ENCODE measurements at regions not wholly inside any gene's neighbourhood (a gene's known extent, or its start where the extent isn't known, plus 50 kb on each side); places are given as distances from the start of the nearest gene placed in this dataset.
A peak's percentile ranks its signal among the peaks of the same experiment; 100 is the strongest.
"Not testable (repeated sequence)": the region's sequence is repeated elsewhere in the genome, so short reads cannot be mapped to it uniquely, and the experiment has no call there.

DNA sequence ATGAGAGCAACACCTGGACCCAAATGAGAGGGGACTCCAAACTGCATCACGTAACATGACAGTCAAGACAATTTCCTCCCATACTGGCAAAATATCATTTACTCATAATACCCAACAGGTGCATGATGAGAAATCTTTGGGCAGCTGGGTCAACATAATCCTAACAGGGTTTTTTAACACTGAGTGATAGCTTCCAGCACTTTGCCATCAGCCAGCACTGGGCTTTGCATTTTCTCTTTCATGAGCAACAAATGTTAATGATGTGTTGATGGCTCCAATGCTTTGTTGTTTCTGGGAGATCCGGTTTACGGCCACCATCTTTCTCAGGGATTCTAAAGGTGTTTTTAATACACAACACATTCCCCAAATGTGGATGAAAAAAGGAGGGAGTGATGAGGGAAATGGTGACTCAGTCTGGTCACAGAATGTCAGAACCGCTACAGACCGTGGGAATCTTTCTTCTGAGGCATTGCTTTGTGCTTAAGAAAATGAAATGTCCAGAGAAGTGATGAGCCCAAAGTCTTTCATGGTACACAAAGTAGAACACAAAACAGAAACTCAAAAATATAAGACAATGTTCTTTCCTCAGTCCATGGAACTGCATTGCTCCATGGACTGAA lies 705.7 kb upstream of the IGFBP3 start:
- DNase-seq (ENCODE audit: low read depth) = peak; percentile 69

DNA sequence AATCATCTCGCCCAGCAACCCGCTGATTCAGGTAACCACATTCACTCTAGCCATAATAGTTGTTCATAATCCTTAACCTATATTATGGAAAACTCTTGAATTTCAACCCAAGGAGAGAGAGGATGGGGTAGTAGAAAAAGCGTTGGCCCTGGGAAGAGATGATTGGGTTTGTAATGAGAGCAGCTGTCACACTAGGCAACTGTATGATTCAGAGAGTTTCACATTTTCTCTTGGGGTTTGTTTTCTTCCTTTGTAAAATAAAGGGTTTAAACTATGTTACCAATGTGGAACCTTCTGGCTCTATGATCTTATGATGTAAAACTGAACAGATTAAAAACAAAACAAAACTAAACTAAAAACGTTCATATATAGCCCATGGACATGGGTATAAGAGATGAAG lies 705.2 kb upstream of the IGFBP3 start:
- DNase-seq (ENCODE audit: low read depth) = no peak

DNA sequence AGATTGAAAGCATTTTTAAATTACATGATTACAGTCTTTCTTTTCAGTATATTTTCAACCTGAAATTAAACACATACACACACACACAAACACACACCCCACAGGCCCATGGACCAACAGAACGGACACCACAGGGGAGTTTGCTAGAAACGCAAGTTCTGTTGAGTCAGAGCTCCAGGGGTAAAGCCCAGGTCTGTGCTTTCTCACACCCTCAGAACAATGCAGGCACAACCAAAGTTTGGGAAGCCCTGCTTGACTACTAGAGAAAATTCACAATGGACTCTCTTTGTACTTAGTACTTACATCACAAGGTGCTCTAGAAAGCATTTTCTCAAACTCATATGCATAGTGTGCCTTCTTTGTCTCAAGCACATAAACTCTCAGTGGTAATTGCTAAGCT lies 704.0 kb upstream of the IGFBP3 start:
- no peak for DNase-seq (ENCODE audit: low read depth)

DNA sequence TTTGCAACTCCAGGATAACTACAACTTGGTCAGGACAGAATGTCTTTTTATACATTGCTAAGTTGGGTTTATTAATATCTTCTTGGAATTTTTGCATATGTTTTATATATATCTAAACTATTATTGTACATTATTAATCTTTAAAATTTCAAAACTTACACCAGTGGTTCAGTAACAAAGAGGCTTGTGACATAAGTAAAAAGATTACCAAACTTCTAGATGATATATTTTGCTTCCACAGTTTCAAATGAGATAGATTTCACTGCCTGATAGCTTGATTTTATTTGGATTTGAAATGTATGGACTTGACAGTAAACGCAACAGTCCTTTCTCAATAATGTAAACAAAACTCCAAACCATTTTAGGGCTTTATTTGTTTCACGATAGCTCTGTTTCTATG lies 701.2 kb upstream of the IGFBP3 start:
- DNase-seq (ENCODE audit: low read depth) = no peak

DNA sequence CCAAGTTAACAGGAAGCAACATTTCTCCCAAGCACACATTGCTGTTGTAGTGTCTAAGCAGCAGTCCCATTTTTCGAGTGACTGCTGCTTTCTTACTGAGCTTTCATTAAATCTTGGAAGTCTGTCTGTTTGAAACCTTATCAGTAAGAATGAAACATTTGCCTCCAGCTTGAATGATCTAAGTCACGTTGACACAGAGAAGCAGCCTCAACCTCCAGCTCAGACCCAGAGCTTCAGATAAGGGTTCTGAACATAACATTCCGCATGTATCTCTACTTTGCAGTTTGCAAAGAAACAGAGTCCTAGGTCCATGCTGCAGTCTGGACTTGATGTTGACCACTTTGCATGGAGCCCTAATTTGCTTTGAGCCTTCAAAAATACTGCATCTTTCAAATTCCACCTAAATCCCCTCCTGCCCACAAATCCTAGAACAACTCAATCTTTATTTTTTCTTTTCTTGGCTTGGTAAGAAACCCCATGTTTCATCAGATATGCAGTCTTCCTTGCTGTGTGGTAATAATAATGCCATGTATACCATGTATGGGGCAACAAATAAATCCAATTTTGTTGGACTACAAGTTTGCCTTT lies 698.7 kb upstream of the IGFBP3 start:
- no peak for DNase-seq (ENCODE audit: low read depth)

DNA sequence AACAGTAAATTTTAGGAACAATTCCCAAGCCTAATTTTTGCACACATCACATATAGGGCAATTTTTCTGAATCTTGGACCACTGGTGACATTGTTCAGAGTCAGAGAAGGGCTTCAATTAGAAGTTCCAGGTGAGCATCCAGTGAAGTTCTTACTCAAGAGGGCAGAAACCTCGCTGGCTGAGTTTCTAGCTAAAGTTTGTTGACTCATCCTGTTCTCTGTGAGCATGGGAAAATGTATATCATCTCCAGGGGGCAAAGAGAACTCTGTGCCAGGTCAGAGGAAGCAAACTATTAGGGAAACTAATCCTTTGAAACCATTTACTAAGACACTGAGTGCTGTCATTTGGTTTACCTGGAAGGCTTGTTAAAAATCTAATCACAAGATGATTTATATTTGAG lies 695.6 kb upstream of the IGFBP3 start:
- peak; percentile 64 for DNase-seq (ENCODE audit: low read depth)

DNA sequence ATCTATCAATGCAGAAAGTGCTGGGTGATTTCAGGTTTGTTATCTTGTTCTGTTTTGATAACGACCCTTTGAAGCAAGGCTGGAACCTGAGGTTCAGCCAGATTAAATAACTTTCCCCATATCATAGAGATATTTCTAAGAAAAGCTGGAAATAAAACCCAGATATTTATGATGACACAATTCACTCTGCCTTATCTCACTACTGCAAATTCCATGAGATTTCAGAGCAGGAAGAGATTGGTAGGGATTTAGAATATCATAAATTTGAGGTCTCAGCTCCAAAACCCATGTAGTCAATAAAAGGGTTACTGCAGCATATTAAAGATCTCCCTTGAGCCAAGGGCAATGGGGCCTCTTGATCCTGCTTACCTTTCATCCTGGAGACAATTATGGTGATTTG lies 692.5 kb upstream of the IGFBP3 start:
- no peak for DNase-seq (ENCODE audit: low read depth)

DNA sequence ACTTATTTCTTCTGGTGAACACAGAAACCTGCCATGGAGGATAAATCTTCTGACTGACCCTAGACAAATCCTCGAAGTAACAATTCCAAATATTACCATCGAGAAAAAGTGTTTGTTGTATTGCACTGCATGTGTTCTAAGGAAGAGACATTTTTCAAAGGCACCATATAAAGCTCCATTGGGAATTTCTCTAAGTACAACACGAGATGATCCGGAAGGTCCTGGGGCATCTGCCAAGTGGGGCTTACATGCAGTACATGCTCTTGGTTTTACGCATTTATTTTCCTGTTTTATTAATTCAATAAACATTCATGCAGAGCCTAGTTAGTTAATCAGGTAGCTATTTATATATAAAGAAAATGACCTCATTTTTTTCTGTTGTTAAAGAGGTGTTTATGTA lies 692.0 kb upstream of the IGFBP3 start:
- DNase-seq (ENCODE audit: low read depth) = no peak

DNA sequence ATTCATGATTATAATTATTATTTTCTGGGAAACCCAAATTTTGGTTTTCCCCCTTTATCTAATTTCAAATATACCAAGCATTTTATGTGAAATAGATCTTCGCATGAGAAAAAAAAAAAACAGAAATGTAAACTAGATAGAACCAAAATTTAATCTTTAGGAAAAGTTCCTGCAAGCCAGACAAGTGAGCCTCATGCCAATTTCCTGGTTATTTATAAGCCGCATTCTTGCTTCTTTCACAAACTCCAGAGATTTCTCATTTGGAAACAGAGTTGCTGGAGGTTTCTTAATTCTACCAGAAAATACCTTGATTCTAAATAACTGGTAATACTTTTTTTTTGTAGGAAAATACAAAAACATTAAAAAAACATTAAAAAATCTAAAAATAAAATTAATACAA lies 690.4 kb upstream of the IGFBP3 start:
- DNase-seq (ENCODE audit: low read depth) = no peak

DNA sequence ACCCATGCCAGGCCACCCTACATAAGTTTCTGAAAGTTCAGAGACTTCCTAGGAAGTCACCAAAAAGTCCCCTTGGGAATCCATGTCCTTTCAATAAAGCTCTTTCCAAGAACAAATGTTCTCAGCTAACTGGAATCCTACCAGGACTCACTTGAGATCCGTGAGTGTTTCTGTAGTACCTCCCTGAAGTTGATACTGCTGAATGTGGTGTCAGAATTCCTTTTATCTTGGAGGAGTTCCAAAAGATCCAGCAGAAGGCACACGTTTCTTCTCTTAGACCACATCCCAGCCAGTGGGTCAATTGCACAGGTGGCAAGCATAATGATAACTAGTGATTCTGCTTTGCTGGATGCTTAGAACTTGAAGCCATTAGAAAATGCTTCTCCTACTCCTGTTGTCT lies 689.7 kb upstream of the IGFBP3 start:
- no peak for DNase-seq (ENCODE audit: low read depth)

DNA sequence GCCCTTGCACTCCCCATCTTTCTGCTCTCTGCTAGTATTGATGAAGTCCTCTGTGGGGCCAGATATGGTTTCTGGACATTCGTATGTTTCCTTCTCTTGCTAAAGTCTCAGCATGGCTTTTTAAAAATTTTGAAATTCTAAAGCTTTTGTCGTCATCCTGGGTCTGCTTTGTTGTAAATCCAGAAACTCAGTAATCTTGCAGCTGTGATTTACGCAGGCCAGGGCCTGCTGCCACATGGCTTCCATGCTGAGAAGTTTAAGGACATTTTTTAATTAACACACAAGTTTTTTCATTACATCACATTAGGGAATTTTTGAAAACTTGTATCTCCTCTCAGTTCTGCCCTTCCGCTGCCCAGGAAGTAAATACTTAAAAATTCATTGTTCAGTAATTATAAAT lies 686.1 kb upstream of the IGFBP3 start:
- DNase-seq (ENCODE audit: low read depth) = no peak

DNA sequence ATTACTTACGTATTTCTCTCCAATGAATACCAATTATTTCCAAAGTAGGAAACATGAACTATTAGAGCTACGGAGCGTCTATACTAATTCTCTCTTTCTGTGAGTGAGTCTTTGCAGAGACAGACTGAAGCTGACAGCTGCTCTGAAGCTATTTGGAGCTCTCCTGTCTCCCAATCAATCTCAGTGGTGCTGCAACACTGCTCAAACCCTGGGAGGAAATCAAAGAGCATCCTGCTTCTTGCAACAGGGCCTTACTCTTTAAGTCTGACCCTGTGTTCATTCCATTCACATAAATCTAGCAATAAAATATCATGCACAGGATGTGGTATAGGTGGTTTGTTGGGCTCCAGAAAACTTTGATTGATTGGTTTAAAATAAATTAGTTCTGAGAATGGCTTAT lies 685.7 kb upstream of the IGFBP3 start:
- no peak for DNase-seq (ENCODE audit: low read depth)

DNA sequence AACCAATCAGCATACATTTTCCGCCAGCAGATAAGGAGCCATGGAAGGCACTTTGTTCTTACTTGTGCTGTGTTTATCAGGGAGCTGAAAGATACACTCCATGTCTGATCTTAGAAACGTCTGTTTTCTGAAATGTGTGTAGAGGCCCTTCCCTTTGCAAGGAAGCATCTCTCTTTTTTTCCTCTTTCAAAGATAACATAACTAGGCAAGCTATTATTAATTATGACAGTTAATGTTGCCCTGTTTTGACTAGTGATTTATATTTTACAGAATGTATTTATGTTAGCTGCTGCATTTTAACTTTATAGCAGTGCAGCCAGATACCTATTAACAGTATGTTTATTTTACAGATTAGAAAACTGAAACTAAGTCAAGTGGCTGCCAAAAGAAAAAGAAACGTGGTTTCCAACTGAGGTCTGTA lies 683.2 kb upstream of the IGFBP3 start:
- no peak for DNase-seq (ENCODE audit: low read depth)

DNA sequence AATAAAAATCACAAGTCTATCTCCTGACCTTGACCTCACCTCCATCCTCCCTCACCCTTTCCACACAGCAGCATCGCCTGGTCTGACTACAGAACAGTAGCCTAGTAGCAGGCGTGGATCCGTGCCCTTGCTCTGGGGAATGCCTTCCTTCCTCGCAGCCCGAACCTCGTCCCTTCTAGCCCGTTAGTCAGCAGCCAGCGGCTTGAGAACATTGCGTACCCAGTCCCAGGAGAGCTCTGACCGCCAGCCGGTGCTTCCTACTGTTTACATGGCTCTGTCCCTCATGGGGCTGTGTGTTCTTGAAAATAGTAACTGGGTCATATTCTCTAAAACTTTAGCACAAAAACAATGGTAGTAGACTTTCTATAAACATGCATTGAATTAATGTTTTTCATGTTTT lies 682.7 kb upstream of the IGFBP3 start:
- DNase-seq (ENCODE audit: low read depth) = peak; percentile 64

DNA sequence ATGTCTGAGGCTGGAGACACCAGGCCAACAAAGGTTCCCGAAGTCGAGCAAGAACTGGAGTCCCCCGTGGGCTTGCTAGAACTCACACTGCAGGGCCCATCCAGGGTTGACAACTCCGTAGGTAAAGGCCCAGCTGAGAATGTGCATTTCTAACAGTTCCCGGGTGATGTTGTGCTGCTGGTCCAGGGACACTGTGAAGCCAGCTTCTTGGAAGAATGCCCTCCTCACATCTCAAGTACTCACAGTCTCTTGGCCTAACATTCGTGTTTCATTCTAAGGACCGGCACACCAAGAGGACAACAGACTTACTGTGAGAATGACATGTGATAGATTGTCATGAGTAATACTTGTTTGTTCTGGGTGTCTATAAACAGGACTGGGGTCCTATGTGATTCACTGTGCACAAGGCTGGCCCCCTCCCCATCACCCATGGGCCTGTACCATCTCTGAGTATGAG lies 682.3 kb upstream of the IGFBP3 start:
- no peak for DNase-seq (ENCODE audit: low read depth)

DNA sequence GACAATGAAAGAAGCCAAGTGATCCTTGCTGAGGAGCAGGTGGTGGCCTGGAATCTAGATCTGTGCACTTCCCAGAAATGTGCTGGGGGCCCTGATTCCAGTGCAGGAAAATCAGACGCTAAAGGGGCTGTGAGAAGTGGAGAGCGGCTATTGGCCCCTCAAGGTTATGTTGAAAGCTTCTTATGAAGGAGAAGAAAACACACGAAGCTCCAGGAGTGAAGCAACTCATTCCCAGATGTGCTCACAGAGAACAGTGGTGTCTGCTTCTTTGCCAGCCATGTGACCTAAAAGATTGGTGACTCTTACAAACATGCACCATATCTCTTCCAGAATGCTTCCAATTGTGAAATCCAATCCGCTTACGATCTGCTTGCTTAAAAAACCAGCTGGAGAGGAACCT lies 679.3 kb upstream of the IGFBP3 start:
- no peak for DNase-seq (ENCODE audit: low read depth)

DNA sequence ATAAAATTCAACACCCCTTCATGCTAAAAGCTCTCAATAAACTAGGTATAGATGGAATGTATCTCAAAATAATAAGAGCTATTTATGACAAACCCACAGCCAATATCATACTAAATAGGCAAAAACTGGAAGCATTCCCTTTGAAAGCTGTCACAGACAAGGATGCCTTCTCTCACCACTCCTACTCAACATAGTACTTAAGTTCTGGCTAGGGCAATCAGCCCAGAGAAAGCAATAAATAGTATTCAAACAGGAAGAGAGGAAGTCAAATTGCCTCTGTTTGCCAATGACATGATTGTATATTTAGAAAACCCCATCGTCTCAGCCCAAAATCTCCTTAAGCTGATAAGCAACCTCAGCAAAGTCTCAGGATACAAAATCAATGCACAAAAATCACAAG lies 673.8 kb upstream of the IGFBP3 start:
- not testable (repeated sequence) for DNase-seq (ENCODE audit: low read depth)

DNA sequence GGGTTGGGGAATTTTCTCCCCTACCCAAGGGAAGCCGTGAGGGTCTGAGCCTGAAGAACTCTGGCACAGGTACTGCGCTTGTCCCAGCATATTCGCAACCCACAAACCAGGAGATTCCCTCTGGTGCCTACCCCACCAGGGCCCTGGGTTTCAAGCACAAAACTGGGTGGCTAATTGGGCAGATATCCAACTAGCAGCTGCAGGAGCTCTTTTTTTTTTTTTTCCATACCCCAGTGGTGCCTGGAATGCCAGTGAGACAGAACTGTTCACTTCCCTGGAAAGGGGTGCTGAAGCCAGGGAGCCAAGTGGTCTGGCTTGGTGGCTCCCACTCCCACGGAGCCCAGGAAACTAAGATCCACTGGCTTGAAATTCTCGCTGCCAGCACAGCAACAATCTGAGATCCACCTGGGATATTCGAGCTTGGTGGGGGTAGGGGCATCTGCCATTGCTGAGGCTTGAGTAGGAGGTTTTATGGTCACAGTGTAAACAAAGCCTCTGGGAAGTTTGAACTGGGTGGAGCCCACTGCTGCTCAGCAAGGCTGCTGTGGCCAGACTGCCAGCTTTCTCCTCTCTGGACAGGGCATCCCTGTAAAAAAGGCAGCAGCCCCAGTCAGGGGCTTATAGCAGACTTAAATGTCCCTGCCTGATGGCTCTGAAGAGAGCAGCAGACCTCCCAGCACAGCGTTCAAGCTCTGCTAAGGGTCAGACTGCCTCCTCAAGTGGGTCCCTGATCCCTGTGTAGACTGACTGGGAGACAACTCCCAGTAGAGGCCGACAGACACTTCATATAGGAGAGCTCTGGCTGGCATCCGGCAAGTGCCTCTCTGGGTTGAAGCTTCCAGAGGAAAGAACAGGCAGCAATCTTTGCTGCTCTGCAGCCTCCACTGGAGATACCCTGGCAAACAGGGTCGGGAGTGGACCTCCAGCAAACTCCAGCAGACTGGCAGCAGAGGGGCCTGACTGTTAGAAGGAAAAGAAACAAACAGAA lies 670.1 kb upstream of the IGFBP3 start:
- DNase-seq (ENCODE audit: low read depth) = peak; percentile 57

DNA sequence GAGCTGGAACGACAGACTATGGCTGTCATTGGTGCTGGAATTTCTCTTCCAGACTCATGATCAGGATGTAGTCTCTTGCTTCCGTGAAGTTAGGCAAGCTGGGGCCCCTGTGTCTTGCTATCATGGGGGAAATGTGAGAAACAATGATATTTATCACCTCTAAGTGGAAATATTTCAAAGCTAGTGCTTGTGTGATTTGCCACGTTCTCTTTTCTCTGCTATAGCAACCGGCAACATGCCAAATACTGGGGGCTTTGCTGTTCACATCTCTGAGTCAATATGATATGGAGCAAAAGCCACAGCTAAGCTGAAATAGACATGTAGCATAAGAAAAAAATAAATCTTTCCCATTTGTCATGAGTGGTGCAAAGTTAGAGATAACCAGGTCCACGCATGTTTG lies 668.2 kb upstream of the IGFBP3 start:
- DNase-seq (ENCODE audit: low read depth) = no peak

DNA sequence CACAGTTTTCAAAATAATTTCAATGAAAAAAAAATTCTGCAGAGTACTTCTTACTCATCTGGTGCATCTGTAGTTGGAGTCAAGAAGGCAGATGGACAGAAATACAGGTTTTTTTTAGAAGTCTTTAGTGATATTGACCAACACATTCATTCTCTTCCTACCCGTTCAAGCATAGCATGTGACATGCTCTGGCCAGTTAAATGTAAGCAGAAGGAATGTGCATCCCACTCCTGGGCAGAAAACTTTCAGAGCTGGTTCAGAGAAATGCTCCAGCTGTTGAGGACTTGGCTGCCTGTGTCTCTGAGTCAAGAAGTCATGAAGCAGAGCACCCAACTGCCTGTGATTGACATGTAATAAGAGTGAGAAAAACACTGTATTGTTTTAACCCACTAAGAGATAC lies 665.3 kb upstream of the IGFBP3 start:
- no peak for DNase-seq (ENCODE audit: low read depth)

DNA sequence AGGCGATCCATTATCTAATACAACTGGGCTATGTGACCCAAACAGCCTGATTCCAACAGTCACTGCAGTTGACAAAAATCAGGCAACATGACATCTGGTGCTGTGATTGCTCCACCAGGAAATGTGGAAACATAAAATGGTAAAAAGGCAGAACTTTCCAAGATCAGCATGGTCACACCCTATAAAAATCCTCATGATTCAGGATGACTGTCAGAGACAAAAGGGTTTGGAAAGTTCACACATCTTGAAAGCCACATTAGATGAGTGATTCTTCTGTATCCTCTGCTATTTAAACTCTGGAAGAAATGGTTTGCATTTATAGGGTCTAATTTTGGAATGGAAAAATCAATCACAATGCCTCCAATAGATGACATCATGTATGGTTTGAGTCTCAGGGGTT lies 662.6 kb upstream of the IGFBP3 start:
- DNase-seq (ENCODE audit: low read depth) = peak; percentile 29

DNA sequence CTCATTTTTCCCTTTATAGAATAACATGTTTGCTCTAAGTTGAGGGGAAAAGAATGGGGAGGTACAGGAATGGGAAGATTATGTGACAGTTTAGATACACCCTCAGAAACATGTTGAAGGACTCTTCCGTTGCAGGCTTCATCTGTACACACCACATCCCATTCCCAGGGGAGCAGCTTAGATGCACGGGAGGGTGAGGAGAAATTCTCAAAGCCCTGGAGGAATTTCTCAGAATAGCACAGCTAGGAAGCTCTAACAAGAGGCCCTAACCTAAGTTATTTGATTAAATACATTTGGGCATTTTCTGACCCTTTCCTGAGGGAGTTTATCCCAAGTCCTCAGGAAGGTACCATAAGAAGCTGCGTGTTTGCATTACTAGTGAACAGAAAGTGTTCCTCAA lies 660.2 kb upstream of the IGFBP3 start:
- no peak for DNase-seq (ENCODE audit: low read depth)

DNA sequence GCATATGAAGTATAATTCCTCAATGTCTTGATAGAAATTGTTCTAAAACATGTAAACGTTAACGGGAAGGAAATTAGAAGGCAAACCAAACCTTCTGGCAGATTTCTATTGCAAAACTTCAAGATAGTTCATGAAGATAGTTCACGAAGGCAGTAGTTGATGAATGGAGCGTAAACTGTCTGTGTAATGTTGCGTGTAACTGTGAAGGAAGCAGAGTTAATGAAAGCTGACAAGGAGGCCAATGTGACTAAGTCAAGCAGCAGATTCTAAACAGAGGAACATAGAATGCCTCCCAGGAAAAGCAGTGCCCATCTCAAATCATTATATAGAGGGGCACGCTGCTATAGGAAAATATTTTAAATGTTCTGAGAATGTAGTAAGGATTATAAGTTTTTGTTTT lies 659.7 kb upstream of the IGFBP3 start:
- DNase-seq (ENCODE audit: low read depth) = no peak
